ENCODE measurements at regions not wholly inside any gene's neighbourhood (a gene's known extent, or its start where the extent isn't known, plus 50 kb on each side); places are given as distances from the start of the nearest gene placed in this dataset.

DNA sequence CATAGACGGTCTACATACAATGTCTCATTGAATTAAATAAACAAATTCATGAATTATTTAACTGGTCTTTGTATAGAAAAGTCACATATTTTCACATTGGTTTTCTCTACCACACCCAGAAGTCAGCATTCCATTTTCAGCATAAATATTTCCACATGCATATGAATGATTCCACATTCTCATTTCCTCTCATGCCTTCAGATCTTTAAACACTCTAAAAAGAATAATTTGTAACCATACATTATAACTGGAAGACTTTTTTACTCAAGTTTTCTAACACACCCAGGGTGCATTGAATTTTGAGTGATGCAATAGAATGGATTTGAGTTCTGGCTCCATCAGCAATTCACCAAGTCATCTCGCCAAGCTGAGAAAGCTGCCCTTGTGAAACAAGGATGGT lies 501.8 kb upstream of the TENM4 start:
- DNase-seq (ENCODE audit: low read depth, low spot score), result no peak
- H3K4me3 ChIP-seq (ENCODE audit: low read depth, low read length), result no peak overlapping the region
- TF ChIP-seq CTCF (IDR thresholded peaks at IDR 0.05; ENCODE audit: low read depth, low read length), result no peak
- in situ Hi-C loops (cut with HindIII; ENCODE audit: low sequenced_read_pairs), result no loop called here

DNA sequence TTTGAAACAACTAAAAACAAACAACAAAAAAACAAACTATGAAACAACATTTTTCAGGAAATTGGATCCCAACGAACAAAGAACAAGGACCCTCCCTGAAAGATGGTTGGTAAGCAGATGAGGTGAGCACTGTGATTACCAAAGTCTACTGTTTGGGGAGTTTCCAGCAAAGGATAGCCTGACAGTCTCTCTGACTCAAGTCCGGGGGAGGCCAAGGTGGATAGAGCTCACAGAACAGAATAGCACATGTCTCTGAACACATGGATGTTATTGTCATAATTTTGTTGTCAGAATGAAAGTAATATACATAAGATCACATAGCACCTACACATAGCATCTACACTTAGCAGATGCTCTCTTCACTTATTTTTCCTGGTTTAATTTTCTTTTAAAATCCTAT lies 501.3 kb upstream of the TENM4 start:
- TF ChIP-seq CTCF (IDR thresholded peaks at IDR 0.05; ENCODE audit: low read depth, low read length), result no peak
- no peak overlapping the region for H3K4me3 ChIP-seq (ENCODE audit: low read depth, low read length)
- no peak for DNase-seq (ENCODE audit: low read depth, low spot score)
- in situ Hi-C loops (cut with HindIII; ENCODE audit: low sequenced_read_pairs), result no loop called here

- TF ChIP-seq CTCF (IDR thresholded peaks at IDR 0.05; ENCODE audit: low read depth, low read length), result no peak
- peak; percentile 2 for DNase-seq (ENCODE audit: low read depth, low spot score)
- in situ Hi-C loops (cut with HindIII; ENCODE audit: low sequenced_read_pairs), result no loop called here
- H3K4me3 ChIP-seq (ENCODE audit: low read depth, low read length), result no peak overlapping the region
Measured at GRCh38 chr11:79940974-79941735, 500.3 kb upstream of the TENM4 start.

- in situ Hi-C loops (cut with HindIII; ENCODE audit: low sequenced_read_pairs), result no loop called here
- no peak for TF ChIP-seq CTCF (IDR thresholded peaks at IDR 0.05; ENCODE audit: low read depth, low read length)
- no peak overlapping the region for H3K4me3 ChIP-seq (ENCODE audit: low read depth, low read length)
- DNase-seq (ENCODE audit: low read depth, low spot score), result no peak
Measured at GRCh38 chr11:79940165-79940564, 499.3 kb upstream of the TENM4 start.

DNA sequence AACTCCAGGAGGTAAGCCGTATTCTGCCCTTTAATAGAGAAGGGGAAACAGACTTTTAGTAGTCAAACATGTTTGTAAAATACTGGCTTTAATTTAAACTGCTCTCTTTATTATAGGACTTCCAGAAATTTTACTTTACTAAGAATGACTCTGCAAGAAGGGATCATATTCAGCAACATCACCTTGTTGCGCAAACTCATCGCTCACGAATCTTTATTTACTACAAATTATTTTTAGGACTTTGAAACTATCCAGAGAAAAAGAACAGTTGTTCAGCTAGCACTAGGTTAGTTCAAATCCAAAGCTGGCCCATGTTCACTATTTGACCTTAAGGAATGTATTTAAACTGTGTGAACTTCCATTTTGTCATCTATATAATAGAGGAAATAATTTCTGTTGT lies 498.3 kb upstream of the TENM4 start:
- no peak for DNase-seq (ENCODE audit: low read depth, low spot score)
- H3K4me3 ChIP-seq (ENCODE audit: low read depth, low read length), result no peak overlapping the region
- in situ Hi-C loops (cut with HindIII; ENCODE audit: low sequenced_read_pairs), result no loop called here
- no peak for TF ChIP-seq CTCF (IDR thresholded peaks at IDR 0.05; ENCODE audit: low read depth, low read length)

DNA sequence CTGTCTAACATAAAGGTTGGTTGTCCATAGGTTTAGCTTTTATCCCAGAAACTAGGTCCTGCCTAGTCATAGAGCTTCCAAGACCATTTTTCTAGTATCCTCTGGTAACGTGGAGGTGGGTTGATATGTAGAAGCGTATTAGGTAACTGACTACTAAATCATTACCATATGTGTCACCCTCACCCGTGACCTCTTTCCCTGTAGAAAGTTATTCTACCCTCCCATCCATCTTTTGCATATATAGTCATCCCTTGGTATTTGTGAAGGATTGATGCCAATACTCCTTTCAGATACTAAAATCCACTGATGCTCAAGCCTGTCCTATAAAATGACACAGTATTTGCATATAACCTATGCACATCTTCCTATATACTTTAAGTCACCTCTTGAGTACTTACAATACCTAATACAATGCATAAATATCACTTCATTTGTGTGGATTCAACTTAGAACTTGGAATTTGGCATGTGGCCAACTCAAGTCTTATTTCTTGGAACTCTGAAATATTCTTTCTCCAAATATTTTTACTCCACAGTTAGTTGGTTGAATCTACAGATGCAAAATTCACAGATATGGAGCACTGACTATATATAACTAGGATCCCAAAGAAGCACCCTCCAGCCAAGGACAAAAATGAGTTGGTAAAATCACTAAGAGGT lies 497.0 kb upstream of the TENM4 start:
- DNase-seq (ENCODE audit: low read depth, low spot score), result no peak
- H3K4me3 ChIP-seq (ENCODE audit: low read depth, low read length), result no peak overlapping the region
- in situ Hi-C loops (cut with HindIII; ENCODE audit: low sequenced_read_pairs), result no loop called here
- TF ChIP-seq CTCF (IDR thresholded peaks at IDR 0.05; ENCODE audit: low read depth, low read length), result no peak
